Prostate gland (tissue), 2 donors: ENCODE measurements at regions not wholly inside any gene's neighbourhood (a gene's known extent, or its start where the extent isn't known, plus 50 kb on each side); places are given as distances from the start of the nearest gene placed in this dataset.

Experiments
- DNase-seq: peaks from one replicate; pipeline ENCODE4 v3.0.0-alpha.2; 2019; ENCODE audit warnings: low spot score
- H3K27ac ChIP-seq, 2 donors: fragments of 200-600 bp; sonication (generic); 2 replicates each; pipeline ENCODE4 v1.5.1; 2017 to 2019
- H3K27me3 ChIP-seq: fragments of 200-600 bp; sonication (generic); replicated peaks from 2 replicates; pipeline ENCODE4 v1.5.1; 2019; ENCODE audit not compliant: insufficient read depth
- H3K36me3 ChIP-seq, 2 donors: fragments of 200-600 bp; sonication (generic); 1 replicate in 1 of 2; 2 replicates in 1 of 2; pipeline versions ENCODE4 v1.5.1 to v1.8.1; 2017 to 2019
- H3K4me1 ChIP-seq: fragments of 200-600 bp; sonication (generic); replicated peaks from 2 replicates; pipeline ENCODE4 v1.5.1; 2019
- H3K4me3 ChIP-seq, 2 donors: fragments of 200-600 bp; sonication (generic); 2 replicates each; pipeline ENCODE4 v1.5.1; 2017 to 2019
- H3K9me3 ChIP-seq: fragments of 200-600 bp; sonication (generic); 2 replicates; pipeline ENCODE4 v1.5.1; 2017
- POLR2A ChIP-seq: fragments of 450-650 bp; IDR thresholded peaks from one replicate; pipeline ENCODE4 v1.6.1; 2016; ENCODE audit warnings: antibody characterized with exemption, mild to moderate bottlenecking
- POLR2AphosphoS5 ChIP-seq: sonication (generic); formaldehyde crosslinking; IDR thresholded peaks from one replicate; pipeline ENCODE4 v1.6.1; 2017; ENCODE audit warnings: antibody characterized with exemption
- WGBS: methylation state at CpG from one replicate; pipeline ENCODE4 v1.1.5; 2018; 5-methylcytosine and 5-hydroxymethylcytosine counted together
- intact Hi-C: fragments of 100-400 bp; cut with DNase I; formaldehyde crosslinking; loops from one replicate; pipeline ENCODE4 v1.14.2; 2022
- TF ChIP-seq, protein P1 (sequence below), 4 experiments: fragments of 200-600 bp in 2 of 4; fragments of 450-650 bp in 2 of 4; sonication (generic) in 2 of 4; IDR thresholded peaks; 1 replicate in 3 of 4; 2 replicates in 1 of 4; pipeline ENCODE4 v1.5.1; 2016 to 2019; ENCODE audit warnings: antibody characterized with exemption in 4 of 4, mild to moderate bottlenecking in 2 of 4, moderate library complexity in 2 of 4

DNA sequence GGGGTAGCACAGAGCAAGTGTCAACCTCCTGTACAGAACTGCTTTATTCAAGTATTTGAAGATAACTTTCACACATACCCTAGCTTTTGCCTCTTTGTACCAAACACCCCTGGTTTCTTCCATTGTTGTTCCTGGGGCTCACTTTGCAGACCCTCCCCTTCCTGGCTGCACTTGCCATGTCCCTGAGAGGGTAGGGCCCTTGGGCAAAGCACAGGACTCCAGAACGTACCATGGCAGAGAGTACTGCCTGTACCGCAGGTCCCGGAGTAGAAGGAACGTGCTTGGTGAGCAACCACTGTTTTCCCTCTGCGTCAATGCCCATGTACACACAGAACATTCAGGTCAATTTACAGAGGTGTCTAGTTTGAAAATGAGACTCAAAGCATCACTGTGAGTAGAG, 290.4 kb downstream of the EN1 start:
- WGBS: 96% methylated on average over 5 of the region's 5 CpGs
- Histone ChIP-seq H3K27ac (no peak overlapping the region), H3K27me3 (no peaks in the 10 kb centered on the region), H3K4me1 (no peaks in the 10 kb centered on the region), H3K36me3 (no peaks in the 10 kb centered on the region), H3K4me3 (no peak overlapping the region), H3K9me3 (no peaks in the 10 kb centered on the region)
- DNase-seq: no peak
- intact Hi-C loops: no loop called here
- TF ChIP-seq, protein P1, sequence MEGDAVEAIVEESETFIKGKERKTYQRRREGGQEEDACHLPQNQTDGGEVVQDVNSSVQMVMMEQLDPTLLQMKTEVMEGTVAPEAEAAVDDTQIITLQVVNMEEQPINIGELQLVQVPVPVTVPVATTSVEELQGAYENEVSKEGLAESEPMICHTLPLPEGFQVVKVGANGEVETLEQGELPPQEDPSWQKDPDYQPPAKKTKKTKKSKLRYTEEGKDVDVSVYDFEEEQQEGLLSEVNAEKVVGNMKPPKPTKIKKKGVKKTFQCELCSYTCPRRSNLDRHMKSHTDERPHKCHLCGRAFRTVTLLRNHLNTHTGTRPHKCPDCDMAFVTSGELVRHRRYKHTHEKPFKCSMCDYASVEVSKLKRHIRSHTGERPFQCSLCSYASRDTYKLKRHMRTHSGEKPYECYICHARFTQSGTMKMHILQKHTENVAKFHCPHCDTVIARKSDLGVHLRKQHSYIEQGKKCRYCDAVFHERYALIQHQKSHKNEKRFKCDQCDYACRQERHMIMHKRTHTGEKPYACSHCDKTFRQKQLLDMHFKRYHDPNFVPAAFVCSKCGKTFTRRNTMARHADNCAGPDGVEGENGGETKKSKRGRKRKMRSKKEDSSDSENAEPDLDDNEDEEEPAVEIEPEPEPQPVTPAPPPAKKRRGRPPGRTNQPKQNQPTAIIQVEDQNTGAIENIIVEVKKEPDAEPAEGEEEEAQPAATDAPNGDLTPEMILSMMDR (IDR thresholded peaks at IDR 0.05): no peak

DNA sequence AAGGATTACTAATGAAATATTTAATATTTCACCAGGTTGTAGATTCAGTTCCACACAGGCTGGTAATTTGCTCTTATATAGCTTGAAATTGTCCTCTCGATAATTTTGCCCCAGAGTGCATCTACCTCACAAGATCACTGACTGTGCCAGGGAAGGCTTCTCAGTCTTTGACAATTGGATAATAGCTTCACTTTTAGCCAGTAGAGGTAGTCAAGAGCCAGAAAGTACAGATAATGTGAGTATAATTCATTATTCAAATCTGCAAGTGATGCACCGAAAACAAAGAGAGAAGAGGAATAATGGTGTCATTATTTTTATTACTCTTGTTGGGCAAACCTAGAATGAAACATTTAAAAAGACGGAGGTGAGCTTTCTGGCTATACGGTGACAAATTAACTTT, 292.8 kb downstream of the EN1 start:
- DNase-seq: no peak
- H3K4me3 ChIP-seq: no peak overlapping the region
- intact Hi-C loops: no loop called here
- no peaks in the 10 kb centered on the region for H3K9me3 ChIP-seq
- TF ChIP-seq, protein P1 (IDR thresholded peaks at IDR 0.05): no peak
- TF ChIP-seq POLR2AphosphoS5: no peak
- TF ChIP-seq POLR2A: no peak
- H3K4me1 ChIP-seq: no peaks in the 10 kb centered on the region
- H3K27ac ChIP-seq: no peak overlapping the region
- H3K36me3 ChIP-seq: no peaks in the 10 kb centered on the region
- no peaks in the 10 kb centered on the region for H3K27me3 ChIP-seq
- 88% methylated on average over 4 of the region's 4 CpGs for WGBS

DNA sequence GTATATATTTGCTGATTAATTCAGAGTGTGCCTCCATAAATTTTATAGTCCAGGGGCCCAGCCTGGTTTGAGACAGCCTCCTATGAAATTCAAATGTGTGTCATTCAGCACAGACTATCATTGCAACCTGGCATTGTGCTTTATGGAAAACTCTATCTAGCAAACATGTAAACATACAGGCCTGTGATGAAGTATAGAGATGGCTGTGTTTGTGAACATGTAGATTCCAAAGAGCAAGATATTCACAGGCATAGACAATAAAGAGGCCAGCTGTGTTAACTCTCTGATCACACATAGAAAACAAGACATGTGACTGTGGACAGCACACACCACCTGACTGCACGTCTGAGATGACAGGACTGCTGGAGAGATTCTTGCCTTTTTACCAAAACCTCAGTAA, 297.9 kb downstream of the EN1 start:
- Histone ChIP-seq H3K4me1 (no peaks in the 10 kb centered on the region), H3K27ac (no peak overlapping the region)

DNA sequence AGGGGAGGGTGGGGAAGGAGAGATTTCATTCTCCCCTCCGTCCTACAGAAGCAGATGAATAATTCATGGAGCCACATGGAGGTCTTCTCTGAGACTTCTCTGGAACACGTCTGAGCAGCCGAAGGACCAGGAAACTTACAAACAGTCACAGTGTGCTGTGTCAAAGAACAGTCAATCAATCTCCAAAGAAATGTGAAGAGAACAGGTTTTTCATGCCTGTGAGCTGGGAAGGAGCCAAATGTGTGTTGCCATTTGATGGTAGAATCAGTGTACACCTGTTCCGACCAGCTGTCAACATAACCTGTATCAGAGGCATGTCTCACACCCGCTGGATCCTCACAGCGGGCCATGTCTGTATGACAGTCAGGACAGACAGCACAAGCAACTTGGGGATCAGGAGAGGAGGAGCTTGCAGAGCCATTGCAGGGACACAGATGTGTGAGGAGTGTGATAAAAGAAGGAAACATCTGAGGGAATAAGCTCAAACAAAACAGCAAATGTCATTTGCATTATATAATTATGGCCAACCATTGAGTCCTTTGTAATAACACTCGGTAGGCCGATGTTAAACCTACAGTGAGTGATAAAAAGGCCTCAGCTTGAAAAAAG, 298.5 kb downstream of the EN1 start:
- intact Hi-C loops: no loop called here
- TF ChIP-seq POLR2AphosphoS5: no peak
- no peak for TF ChIP-seq POLR2A
- TF ChIP-seq, protein P1 (IDR thresholded peaks at IDR 0.05): no peak
- Histone ChIP-seq H3K36me3 (no peaks in the 10 kb centered on the region), H3K27ac (no peak overlapping the region), H3K9me3 (no peaks in the 10 kb centered on the region), H3K4me1 (no peaks in the 10 kb centered on the region), H3K4me3 (no peak overlapping the region), H3K27me3 (no peaks in the 10 kb centered on the region)
- DNase-seq: no peak
- WGBS: 47% methylated on average over 8 of the region's 8 CpGs

More for the DNA sequence above, 297.9 kb downstream of the EN1 start:
- intact Hi-C loops: no loop called here
- 36% methylated on average over 1 of the region's 1 CpG for WGBS
- H3K4me3 ChIP-seq: no peak overlapping the region
- H3K36me3 ChIP-seq: no peaks in the 10 kb centered on the region
- no peaks in the 10 kb centered on the region for H3K27me3 ChIP-seq
- DNase-seq: no peak
- no peaks in the 10 kb centered on the region for H3K9me3 ChIP-seq
- TF ChIP-seq POLR2A: no peak
- TF ChIP-seq POLR2AphosphoS5: no peak
- TF ChIP-seq, protein P1 (IDR thresholded peaks at IDR 0.05): no peak

DNA sequence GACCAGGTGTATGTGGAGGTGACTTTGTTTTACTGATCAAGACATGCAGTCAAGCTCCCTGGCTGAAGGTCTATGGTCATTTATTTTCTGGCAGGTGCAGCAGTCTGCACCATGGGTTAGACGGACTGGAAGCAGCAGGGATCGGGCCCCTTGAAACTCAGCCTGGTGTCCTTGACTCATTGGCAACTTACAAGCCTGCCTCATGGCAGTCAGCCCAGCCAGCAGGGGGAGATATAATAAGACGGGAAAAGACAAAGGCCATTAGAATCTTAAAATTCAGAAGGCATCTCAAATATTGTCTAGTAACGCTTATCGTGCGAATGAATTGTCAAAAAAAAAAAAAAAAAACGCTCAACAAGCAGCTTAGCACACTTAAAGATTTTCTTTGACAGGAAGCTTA, 308.2 kb downstream of the EN1 start:
- no peak for DNase-seq
- WGBS: 60% methylated on average over 7 of the region's 7 CpGs
- Histone ChIP-seq H3K9me3 (no peaks in the 10 kb centered on the region), H3K36me3 (no peaks in the 10 kb centered on the region), H3K4me1 (no peaks in the 10 kb centered on the region), H3K4me3 (no peak overlapping the region), H3K27me3 (no peaks in the 10 kb centered on the region), H3K27ac (no peak overlapping the region)
- intact Hi-C loops: no loop called here
- no peak for TF ChIP-seq POLR2A
- TF ChIP-seq POLR2AphosphoS5: no peak
- TF ChIP-seq, protein P1 (IDR thresholded peaks at IDR 0.05): no peak
